Panc1 (cell line): ENCODE measurements at regions not wholly inside any gene's neighbourhood (a gene's known extent, or its start where the extent isn't known, plus 50 kb on each side); places are given as distances from the start of the nearest gene placed in this dataset.

ENCODE experiments used
- CTCF ChIP-seq: fragments of 450-650 bp; IDR thresholded peaks from 2 replicates; pipeline ENCODE4 v1.5.1; 2017; ENCODE audit warnings: mild to moderate bottlenecking
- SIN3A ChIP-seq: IDR thresholded peaks from 2 replicates; pipeline ENCODE4 v1.6.1; 2012; ENCODE audit warnings: low read depth, mild to moderate bottlenecking, low read length, moderate library complexity, borderline replicate concordance; ENCODE audit not compliant: insufficient read depth

- TF ChIP-seq SIN3A: no peak
- TF ChIP-seq CTCF: no peak
Observed at GRCh38 chr3:106840319-106840718, 536.9 kb upstream of the CCDC54 start.
